ENCODE measurements at regions not wholly inside any gene's neighbourhood (a gene's known extent, or its start where the extent isn't known, plus 50 kb on each side); places are given as distances from the start of the nearest gene placed in this dataset.

- Histone ChIP-seq H3K4me1 (ENCODE audit: control insufficient read depth, insufficient read depth, low read length) (no peaks in the 10 kb centered on the region), H3K9ac (ENCODE audit: extremely low read depth, low read length, poor library complexity, severe bottlenecking) (no peak overlapping the region), H3K27me3 (ENCODE audit: control insufficient read depth, insufficient read depth, low read length, poor library complexity, severe bottlenecking) (no peaks in the 10 kb centered on the region), H3K9me3 (ENCODE audit: control insufficient read depth, low read length) (peaks cover 4% of the 10 kb centered on the region), H3K27ac (ENCODE audit: low read depth, low read length) (no peak overlapping the region), H3K4me3 (ENCODE audit: low read length) (no peak overlapping the region), H3K36me3 (ENCODE audit: control insufficient read depth, insufficient read depth, low read length) (no peaks in the 10 kb centered on the region)
- Mint-ChIP-seq H3K4me3 (no peak overlapping the region), H3K9me3 (peaks cover 15% of the 10 kb centered on the region), H3K4me1 (no peaks in the 10 kb centered on the region), H3K27ac (no peak overlapping the region), H3K27me3 (ENCODE audit: insufficient read depth) (no peaks in the 10 kb centered on the region), H3K36me3 (ENCODE audit: low read depth) (no peaks in the 10 kb centered on the region)
- TF ChIP-seq CTCF (conservative IDR thresholded peaks at IDR 0.05) = no peak
- no peak for DNase-seq
- WGBS, 2 experiments (ENCODE audit: insufficient coverage in 1 of 2, insufficient read length in 1 of 2) = 89% methylated on average over 2 of the region's 2 CpGs; no CpG with 5 or more reads in 1 of the 2 experiments
These were observed 834.4 kb upstream of the NRXN1 start for GRCh38 chr2:51866361-51866760.

GRCh38 chr2:51859260-51859659, 827.3 kb upstream of the NRXN1 start:
- TF ChIP-seq CTCF (conservative IDR thresholded peaks at IDR 0.05) = no peak
- H3K9me3 ChIP-seq (ENCODE audit: control insufficient read depth, low read length) = no peaks in the 10 kb centered on the region
- H3K4me1 Mint-ChIP-seq = no peaks in the 10 kb centered on the region
- no peaks in the 10 kb centered on the region for H3K27me3 Mint-ChIP-seq (ENCODE audit: insufficient read depth)
- H3K27me3 ChIP-seq (ENCODE audit: control insufficient read depth, insufficient read depth, low read length, poor library complexity, severe bottlenecking) = no peaks in the 10 kb centered on the region
- H3K27ac ChIP-seq (ENCODE audit: low read depth, low read length) = no peak overlapping the region
- H3K36me3 Mint-ChIP-seq (ENCODE audit: low read depth) = no peaks in the 10 kb centered on the region
- WGBS, 2 experiments (ENCODE audit: insufficient coverage in 1 of 2, insufficient read length in 1 of 2) = 87% methylated on average over 1 of the region's 1 CpG; no CpG with 5 or more reads in 1 of the 2 experiments
- no peak overlapping the region for H3K27ac Mint-ChIP-seq
- no peak overlapping the region for H3K4me3 Mint-ChIP-seq
- H3K4me3 ChIP-seq (ENCODE audit: low read length) = no peak overlapping the region
- DNase-seq = no peak
- no peaks in the 10 kb centered on the region for H3K4me1 ChIP-seq (ENCODE audit: control insufficient read depth, insufficient read depth, low read length)
- H3K36me3 ChIP-seq (ENCODE audit: control insufficient read depth, insufficient read depth, low read length) = no peaks in the 10 kb centered on the region
- H3K9me3 Mint-ChIP-seq = no peaks in the 10 kb centered on the region
- no peak overlapping the region for H3K9ac ChIP-seq (ENCODE audit: extremely low read depth, low read length, poor library complexity, severe bottlenecking)

GRCh38 chr2:51855683-51856082, 823.8 kb upstream of the NRXN1 start:
- Mint-ChIP-seq H3K27ac (no peak overlapping the region), H3K27me3 (ENCODE audit: insufficient read depth) (no peaks in the 10 kb centered on the region), H3K9me3 (peaks cover 2% of the 10 kb centered on the region), H3K4me3 (no peak overlapping the region), H3K36me3 (ENCODE audit: low read depth) (no peaks in the 10 kb centered on the region), H3K4me1 (no peaks in the 10 kb centered on the region)
- no peak overlapping the region for H3K4me3 ChIP-seq (ENCODE audit: low read length)
- no peak overlapping the region for H3K27ac ChIP-seq (ENCODE audit: low read depth, low read length)
- H3K9ac ChIP-seq (ENCODE audit: extremely low read depth, low read length, poor library complexity, severe bottlenecking) = no peak overlapping the region
- no peak for TF ChIP-seq CTCF (conservative IDR thresholded peaks at IDR 0.05)
- no peaks in the 10 kb centered on the region for H3K9me3 ChIP-seq (ENCODE audit: control insufficient read depth, low read length)
- no peaks in the 10 kb centered on the region for H3K4me1 ChIP-seq (ENCODE audit: control insufficient read depth, insufficient read depth, low read length)
- no peaks in the 10 kb centered on the region for H3K27me3 ChIP-seq (ENCODE audit: control insufficient read depth, insufficient read depth, low read length, poor library complexity, severe bottlenecking)
- DNase-seq = no peak
- WGBS, 2 experiments (ENCODE audit: insufficient coverage in 1 of 2, insufficient read length in 1 of 2) = no CpG with 5 or more reads among the region's 1 CpG
- H3K36me3 ChIP-seq (ENCODE audit: control insufficient read depth, insufficient read depth, low read length) = no peaks in the 10 kb centered on the region
